ENCODE measurements at regions not wholly inside any gene's neighbourhood (a gene's known extent, or its start where the extent isn't known, plus 50 kb on each side); places are given as distances from the start of the nearest gene placed in this dataset.

DNA sequence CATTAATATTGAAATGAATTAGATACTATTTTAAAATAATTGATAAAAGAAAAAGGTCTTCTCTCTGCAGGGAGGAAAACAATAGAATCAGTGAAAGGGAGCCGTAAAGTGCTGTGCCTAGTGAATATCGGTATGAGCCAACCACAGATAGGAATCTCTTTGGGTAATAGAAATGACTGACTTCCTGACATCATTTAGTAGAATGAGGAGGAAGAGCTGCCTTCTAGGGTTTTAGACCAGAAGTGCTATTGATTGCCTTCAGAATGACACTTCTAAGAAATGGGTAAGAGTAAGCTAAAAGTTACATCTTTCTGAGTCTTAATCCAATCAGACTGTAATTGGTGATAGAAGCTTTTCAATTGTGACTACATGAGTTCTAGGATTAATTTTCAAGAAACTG is 134.0 kb upstream of the MAP9 start:
- no peak for DNase-seq

GRCh38 chr4:155509555-155509954 is 132.8 kb upstream of the MAP9 start:
- DNase-seq = no peak

DNA sequence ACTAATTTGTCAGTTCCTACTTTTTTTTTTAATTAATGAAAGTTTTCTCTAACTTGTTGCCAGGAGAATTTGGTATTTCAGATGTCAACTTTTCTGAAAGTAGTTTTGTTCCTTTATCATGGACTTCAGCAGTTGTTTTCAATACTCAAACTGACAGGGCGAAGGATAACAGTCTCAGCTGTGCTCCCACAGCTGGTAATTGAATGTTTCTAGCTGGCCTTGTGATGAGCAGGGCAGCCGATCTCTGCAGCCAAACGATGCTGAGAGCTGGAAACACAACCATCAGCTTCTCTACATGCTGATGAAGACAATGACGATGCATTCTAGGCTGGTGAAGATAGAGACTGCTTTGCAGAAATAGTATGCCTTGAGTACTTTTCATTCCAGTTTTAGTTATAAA is 130.0 kb upstream of the MAP9 start:
- no peak for DNase-seq

DNA sequence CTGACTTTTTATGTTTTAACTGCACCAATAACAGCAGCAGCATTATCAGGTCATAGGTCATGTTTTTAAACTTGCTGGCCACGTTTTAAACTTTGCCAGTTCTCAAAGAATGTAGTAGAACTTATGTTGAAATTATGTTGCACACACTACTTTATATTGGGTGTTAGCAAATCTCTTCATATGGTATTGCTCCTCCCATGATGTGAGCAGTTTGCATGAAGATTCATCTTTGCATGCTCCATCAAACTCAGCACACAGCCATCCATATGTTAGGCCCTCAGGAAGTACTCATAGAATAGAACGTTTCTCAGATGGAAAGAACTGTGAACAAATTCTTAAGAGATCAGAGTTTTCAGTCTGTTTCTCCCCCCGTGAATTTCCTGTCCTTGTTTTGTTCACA is 128.6 kb upstream of the MAP9 start:
- DNase-seq = no peak

- no peak for DNase-seq
These were observed 120.5 kb upstream of the MAP9 start for GRCh38 chr4:155497306-155497705.

DNA sequence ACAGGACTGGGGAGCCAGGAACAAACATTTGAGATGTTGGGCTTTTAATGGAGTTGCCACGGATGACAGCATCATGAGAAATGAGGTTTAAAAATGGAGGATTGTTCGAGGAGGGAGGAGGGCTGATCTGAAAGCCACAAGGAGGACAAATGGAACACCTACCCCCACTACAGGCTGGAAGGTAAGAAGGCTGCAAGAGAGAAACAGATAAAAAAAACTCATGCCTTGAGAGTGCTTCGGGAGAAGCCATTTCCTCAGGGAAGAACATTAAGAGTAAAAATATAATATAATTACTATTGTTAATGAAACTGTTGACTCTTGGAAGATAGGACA is 119.5 kb upstream of the MAP9 start:
- no peak for DNase-seq

- no peak for DNase-seq
These were observed 119.0 kb upstream of the MAP9 start for GRCh38 chr4:155495572-155496293.

DNA sequence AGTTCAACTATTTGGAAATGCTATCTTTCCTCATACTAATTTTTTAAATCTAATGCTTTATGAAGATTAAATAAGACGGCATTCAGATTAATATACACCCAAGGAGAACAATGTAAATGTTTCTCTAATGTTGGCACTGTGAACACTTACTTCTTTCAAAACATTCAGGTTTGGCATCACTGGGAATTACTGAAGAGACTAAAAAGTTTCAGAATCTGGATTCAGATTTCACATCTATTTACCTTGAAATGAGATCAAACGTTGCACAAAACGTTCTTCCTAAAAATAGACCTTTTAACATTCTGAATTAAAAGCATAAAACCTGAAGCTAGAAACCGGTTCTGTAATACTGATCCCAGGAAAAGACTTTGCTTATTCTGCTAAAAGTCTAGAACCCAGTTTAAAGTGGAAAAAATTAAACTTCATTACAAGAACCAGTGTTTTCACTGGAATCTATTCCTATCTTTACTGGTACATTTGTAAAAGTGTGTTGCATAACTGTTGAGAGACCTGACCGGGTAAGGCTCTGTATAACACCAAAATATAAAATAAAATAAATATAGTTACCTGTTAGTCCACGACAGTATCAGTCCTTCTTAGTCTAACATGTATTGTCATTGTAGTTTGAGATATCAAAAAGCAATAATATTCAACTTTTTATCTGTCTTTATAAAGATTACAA is 117.4 kb upstream of the MAP9 start:
- no peak for DNase-seq

DNA sequence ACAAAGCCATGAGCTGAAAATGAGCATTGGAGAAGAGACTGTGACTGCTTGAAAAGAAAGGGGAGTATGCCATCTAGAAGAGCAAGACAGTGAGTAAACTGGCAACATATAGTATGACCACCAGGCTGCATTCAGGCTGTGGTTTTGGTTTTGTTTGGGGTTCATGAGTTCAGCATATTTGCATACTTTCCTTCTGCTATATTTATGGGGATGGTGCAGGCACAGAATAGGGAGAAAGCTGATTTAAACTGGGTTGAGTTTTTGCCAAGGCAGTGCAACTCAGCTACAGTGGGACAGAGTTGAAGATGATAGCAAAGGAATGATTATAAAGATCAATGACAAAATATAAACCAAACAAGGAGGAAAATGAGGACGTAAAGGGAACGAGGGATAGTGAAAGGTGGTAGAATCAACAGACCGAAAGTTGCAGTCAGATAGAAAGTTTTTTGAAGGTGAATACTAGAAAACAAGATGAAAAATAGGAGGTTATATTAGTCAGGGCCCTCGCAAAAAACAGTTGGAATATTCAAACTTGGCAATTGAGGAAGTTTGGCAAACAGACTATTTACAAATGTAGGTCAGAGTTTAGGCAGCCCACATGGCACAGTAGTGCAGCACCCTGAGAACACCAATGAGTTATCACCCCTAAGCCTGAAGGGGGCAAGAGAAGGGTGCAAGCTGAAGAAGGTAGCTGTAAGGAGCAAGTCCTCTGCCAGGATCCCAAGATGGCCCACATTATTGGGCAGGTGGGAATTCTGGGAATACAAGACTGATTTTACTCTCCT is 114.8 kb upstream of the MAP9 start:
- no peak for DNase-seq

DNA sequence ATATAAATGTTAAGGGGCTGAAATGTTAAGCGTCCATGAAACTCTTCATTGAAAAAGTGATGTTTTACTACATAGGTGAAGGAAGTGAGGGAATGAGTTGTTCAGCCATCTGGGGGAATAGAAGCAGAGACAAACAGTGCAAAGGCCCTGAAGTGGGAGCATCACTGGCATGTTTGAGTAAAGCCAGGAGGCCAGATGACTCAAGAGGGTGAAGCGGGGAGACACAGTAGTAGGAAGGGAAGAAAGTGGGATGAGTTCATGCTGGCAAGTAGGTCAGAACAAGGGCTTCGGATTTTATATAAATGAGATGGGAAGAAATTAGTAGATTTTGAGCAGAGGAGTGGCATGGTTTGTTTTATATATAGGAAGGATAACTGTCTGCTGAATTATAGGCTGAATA is 112.5 kb upstream of the MAP9 start:
- DNase-seq = no peak

DNA sequence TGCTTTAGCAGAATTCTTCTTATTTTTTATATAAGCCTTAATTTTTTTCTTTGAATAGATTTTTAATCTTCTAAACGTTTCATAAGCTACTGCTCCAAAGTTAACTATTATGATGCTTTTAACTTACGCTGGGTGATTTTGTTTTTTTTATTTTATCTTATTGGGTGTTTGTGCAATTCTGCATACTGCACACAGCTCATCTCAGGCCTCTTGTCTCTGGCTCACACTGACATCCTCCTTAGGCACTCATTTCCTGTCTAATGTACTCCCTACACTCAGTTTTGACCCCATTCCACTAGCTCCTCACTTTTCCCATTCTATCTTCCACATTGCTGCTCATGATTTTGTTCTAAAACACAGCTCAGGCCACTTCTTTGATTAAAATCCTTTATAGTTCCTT is 111.9 kb upstream of the MAP9 start:
- DNase-seq = no peak

DNA sequence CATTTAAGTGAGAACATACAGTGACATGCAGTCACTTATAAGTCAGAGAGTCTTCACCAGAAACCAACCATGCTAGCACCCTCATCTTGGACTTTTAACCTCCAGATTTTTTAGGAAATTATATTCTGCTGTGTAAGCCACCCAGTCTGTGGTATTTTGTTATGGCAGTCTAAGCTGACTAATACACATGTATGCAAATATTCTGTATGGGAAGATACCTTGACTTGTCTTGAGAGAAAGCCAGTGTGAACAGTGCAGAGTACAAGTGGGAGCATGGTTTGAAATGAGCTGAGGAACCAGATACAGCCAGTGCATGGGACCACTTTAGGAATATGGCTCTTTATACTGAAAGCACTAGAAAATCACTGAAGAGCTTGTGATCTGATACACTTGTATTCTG is 110.4 kb upstream of the MAP9 start:
- DNase-seq = no peak

DNA sequence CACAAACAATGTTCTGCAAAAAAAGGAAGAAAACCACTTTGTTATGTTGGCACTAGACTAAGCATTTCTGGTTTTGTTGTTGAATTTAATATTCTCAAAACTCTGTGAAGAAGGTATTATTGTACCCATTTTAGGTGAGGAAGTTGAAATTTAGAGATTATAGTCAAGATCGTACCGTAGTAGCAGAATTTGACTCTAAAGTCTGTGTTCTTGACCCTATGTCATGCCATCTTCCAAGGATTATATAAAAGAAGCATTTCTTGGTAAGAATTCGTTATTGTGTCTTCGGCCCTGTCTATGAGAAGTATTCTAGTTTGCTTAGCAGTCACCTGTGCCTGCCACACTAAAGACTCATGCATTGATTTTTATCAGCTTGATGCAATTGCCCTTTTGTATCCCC is 104.4 kb upstream of the MAP9 start:
- DNase-seq = no peak

DNA sequence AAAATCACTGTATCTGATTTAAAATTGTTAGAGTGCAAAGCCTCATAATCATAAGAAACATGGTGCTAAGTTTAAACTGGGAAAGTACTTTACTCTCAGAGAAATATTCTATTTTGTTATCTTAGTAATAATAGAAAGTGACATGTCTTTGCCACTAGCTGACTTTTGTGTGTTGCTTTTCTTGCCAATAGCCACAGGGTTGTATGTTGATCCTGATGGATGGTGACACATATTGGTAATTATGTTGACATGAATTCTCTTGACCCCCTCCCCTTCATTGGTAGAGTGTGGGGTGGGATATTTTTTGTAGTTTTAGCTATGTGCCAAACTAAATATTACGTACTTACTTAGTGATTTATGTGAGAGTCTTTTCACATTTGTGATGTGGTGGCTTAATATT is 103.1 kb upstream of the MAP9 start:
- DNase-seq = no peak

- DNase-seq = no peak
These were observed 101.6 kb upstream of the MAP9 start for GRCh38 chr4:155478336-155478835.

GRCh38 chr4:155474758-155475157 is 98.0 kb upstream of the MAP9 start:
- no peak for DNase-seq

DNA sequence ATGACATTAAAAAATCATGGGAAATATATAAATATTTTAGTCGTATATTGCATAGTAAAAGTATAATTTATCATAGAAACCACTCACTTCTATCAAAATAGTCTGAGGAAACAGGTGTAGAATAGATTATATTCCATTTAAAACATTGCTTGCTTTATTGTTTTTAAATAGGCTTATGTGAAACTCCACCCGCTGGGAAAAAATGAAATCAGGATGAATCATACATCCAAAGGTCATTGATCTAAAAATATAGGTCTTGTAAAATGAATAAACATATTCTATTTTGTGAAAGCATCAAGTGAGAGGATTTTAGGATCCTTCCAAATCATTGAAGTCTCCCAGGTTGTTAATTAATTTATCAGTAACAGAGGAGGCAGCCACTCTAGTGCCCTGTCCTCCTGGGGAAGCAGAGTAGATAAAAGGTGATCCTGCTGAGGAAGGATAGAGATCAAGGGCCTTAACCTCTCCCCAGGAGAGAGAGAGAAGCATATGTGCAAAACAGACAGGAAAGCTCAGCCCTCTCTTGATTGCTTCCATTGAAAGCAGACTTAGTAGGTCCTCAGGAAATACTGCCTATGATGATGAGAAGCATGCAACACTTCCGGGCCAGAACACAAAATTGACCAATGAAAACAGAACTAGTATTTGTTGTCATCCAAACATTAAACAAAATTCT is 96.8 kb upstream of the MAP9 start:
- DNase-seq = no peak

DNA sequence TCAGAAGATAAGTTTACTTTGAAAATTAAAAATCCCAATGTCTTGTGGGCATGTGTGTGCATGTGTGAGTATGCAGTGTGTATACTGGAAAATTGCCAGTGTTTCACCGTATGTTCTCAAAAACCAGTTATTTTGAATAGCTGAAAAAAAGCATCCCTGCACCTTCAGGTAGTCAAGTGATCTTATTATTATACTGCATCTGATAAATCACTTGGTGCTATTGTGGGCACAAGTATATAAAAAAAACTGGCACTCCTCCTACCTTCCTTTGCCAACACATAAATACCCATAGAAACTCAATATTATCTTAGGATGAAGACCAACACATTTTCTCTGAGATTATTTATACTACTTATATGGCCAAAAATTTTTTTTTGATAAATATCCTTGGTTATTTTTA is 91.5 kb upstream of the MAP9 start:
- DNase-seq = no peak

DNA sequence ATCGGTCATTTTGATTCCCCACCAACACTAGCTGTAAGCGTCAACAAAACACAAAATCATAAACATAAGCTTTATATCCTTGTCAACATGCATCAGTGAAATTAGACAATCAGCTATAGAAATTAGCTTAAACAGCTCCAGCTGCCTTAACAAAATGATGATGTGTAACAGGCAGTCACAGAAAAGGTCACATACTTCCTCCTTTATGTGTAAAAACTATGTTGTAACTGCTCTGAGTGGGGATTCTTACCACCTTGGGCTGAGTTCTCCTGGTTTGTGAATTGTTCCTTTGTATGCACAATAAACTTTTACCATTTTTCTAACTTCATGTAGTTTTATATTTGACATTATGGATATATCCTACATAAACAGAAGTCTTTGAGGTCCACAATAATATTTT is 73.9 kb upstream of the MAP9 start:
- DNase-seq = no peak

DNA sequence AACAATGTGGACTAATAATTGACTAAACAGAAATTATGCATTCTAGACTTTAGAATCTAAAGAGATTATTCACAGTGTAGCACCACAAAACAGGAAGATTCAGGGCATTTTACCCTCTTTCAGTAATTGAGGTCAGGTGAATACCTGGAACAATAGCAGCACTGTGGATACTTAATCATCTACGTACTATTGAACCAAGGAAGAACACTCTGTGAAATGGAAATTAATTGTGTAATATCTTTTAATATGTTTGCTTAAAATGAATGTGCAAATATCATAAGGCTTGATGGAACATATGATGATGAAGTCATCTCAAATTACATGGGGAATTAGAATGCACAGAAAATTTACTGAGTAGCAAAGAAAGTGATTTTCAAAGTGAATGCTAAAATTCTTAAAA is 68.5 kb upstream of the MAP9 start:
- no peak for DNase-seq

GRCh38 chr4:155444721-155445120 is 68.0 kb upstream of the MAP9 start:
- DNase-seq = no peak

DNA sequence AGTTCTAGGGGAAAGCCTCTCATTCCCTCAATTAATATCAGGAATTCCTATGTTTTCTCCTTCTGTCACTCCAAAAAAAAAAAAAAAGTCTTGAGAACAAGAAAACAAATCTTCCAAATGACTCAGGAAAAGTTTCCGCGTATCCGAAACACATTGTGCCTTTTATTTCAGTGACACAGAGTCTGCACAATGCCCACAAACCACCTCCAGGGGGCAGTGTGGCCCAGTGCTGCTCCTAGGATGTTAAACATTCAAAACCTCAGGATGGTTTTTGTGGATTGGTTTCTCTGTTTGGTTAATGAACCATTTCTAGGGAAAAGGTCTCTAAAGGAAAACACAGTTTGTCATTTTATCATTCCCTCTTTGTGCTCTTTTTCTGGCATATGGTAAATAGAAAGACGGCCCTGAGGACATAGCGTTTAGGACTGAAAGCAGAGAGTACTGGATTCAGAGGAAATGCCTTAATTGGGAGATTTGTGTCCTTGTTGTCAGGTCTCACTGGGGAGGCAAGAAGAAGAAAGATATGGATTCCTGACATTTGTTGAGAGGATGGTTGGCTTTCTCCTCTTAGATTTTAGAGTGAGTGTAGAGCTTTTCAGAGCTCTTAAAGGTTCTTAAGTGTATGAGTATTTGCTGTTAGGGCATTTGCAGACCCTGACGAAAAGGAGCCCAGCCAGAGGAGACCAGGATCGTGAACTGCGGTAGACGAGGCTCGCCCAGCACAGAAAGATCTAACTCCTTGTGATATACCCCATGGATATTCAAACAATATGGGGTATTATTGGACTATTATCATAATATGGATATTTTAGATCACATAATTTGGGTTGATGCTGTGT is 65.7 kb upstream of the MAP9 start:
- peak in 1 of 2 experiments; percentile 0 for DNase-seq

- DNase-seq = no peak
These were observed 64.7 kb upstream of the MAP9 start for GRCh38 chr4:155441475-155441874.

Measured in cerebellar nuclear complex (tissue), 1 donor.